A673 (cell line): ENCODE measurements at regions not wholly inside any gene's neighbourhood (a gene's known extent, or its start where the extent isn't known, plus 50 kb on each side); places are given as distances from the start of the nearest gene placed in this dataset.

Experiments used
- BruUV-seq: library from RNA; stranded (reverse); fragments of 400-500 nt; replicated peaks from 2 replicates; lab custom pipeline; 2021; lab: Mats Ljungman, UMichigan
- CTCF ChIA-PET: fragments of 300-600 bp; sonication (Branson Sonifier 250); formaldehyde crosslinking; loops from one replicate; lab custom pipeline; 2022; ENCODE audit warnings: antibody characterized with exemption; lab: Charles Lee
- POLR2A ChIA-PET: fragments of 300-600 bp; sonication (Branson Sonifier 250); formaldehyde crosslinking; loops from one replicate; lab custom pipeline; 2022; ENCODE audit warnings: antibody characterized with exemption; ENCODE audit not compliant: low non-redundant PET; lab: Charles Lee
- DNase-seq: peaks from one replicate; pipeline ENCODE4 v3.0.0-alpha.2; 2015; ENCODE audit warnings: low spot score
- H3K27ac ChIP-seq: fragments of 200-600 bp; sonication (generic); 2 replicates; pipeline ENCODE4 v1.5.1; 2016; ENCODE audit warnings: mixed run types, low read depth, mild to moderate bottlenecking, mixed read lengths, antibody characterized with exemption, low read length; ENCODE audit not compliant: poor library complexity, severe bottlenecking
- H3K27me3 ChIP-seq: fragments of 200-600 bp; sonication (generic); replicated peaks from 2 replicates; pipeline ENCODE4 v1.6.1; 2017; ENCODE audit warnings: mixed run types, low read depth, mild to moderate bottlenecking, mixed read lengths, antibody characterized with exemption, low read length; ENCODE audit not compliant: insufficient read depth, poor library complexity
- H3K36me3 ChIP-seq: fragments of 200-600 bp; sonication (generic); 2 replicates; pipeline ENCODE4 v1.6.1; 2016; ENCODE audit warnings: mixed run types, mild to moderate bottlenecking, mixed read lengths, antibody characterized with exemption, low read length; ENCODE audit not compliant: insufficient read depth, poor library complexity, severe bottlenecking
- H3K4me1 ChIP-seq: fragments of 200-600 bp; sonication (generic); 2 replicates; pipeline ENCODE4 v1.6.1; 2017; ENCODE audit warnings: mixed run types, mild to moderate bottlenecking, mixed read lengths, antibody characterized with exemption, low read length; ENCODE audit not compliant: insufficient read depth, poor library complexity, severe bottlenecking
- H3K4me3 ChIP-seq: fragments of 200-600 bp; sonication (generic); 2 replicates; pipeline ENCODE4 v1.5.1; 2016; ENCODE audit warnings: low read depth, mixed run types, mild to moderate bottlenecking, mixed read lengths, low read length; ENCODE audit not compliant: poor library complexity, severe bottlenecking
- H3K9me3 ChIP-seq: fragments of 200-600 bp; sonication (generic); 2 replicates; pipeline ENCODE4 v1.6.1; 2016; ENCODE audit warnings: mixed run types, low read depth, mild to moderate bottlenecking, mixed read lengths, antibody characterized with exemption, low read length; ENCODE audit not compliant: poor library complexity, severe bottlenecking
- EZH2 ChIP-seq: fragments of 200-600 bp; sonication (generic); IDR thresholded peaks from 2 replicates; pipeline ENCODE4 v1.6.1; 2017; ENCODE audit warnings: borderline replicate concordance, low read depth, mild to moderate bottlenecking, mixed read lengths, antibody characterized with exemption, low read length; ENCODE audit not compliant: poor library complexity, severe bottlenecking
- intact Hi-C: fragments of 100-400 bp; cut with micrococcal nuclease; formaldehyde crosslinking; loops from one replicate; pipeline ENCODE4 v1.10.0; 2022; ENCODE audit not compliant: unreplicated experiment
- TF ChIP-seq, protein P1 (sequence below): fragments of 300-800, 200-600 bp; sonication (generic); conservative IDR thresholded peaks from 2 replicates; pipeline ENCODE4 v1.5.1; 2017; ENCODE audit warnings: low read depth, mild to moderate bottlenecking, antibody characterized with exemption, low read length, moderate library complexity, mixed read lengths

DNA sequence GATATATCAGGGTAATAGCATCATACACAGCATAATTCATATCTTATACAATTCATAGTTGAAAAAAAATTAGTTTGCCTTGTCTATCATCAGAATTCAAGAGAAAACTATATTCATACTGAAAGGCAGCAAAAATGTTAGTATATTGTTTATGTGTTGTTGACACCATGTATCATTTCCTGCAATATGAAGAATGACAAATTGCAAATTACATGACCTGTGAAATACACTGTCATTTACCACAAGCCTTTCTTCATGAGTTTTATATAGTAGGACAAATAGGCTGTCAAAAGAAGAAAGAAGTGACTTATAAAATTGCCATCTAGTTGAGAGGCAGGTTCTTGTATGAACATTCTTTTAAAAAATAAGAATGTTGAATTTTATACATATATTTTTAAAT lies 1136.3 kb upstream of the CDH9 start:
- H3K9me3 ChIP-seq = no peaks in the 10 kb centered on the region
- ChIA-PET CTCF (no interaction called here), POLR2A (no interaction called here)
- H3K27ac ChIP-seq = no peak overlapping the region
- H3K4me1 ChIP-seq = no peaks in the 10 kb centered on the region
- BruUV-seq = no TSS peak
- H3K36me3 ChIP-seq = no peaks in the 10 kb centered on the region
- H3K27me3 ChIP-seq = no peaks in the 10 kb centered on the region
- H3K4me3 ChIP-seq = no peak overlapping the region
- TF ChIP-seq, protein P1, sequence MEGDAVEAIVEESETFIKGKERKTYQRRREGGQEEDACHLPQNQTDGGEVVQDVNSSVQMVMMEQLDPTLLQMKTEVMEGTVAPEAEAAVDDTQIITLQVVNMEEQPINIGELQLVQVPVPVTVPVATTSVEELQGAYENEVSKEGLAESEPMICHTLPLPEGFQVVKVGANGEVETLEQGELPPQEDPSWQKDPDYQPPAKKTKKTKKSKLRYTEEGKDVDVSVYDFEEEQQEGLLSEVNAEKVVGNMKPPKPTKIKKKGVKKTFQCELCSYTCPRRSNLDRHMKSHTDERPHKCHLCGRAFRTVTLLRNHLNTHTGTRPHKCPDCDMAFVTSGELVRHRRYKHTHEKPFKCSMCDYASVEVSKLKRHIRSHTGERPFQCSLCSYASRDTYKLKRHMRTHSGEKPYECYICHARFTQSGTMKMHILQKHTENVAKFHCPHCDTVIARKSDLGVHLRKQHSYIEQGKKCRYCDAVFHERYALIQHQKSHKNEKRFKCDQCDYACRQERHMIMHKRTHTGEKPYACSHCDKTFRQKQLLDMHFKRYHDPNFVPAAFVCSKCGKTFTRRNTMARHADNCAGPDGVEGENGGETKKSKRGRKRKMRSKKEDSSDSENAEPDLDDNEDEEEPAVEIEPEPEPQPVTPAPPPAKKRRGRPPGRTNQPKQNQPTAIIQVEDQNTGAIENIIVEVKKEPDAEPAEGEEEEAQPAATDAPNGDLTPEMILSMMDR = no peak
- TF ChIP-seq EZH2 = no peak
- no peak for DNase-seq
- intact Hi-C loops = no loop called here

DNA sequence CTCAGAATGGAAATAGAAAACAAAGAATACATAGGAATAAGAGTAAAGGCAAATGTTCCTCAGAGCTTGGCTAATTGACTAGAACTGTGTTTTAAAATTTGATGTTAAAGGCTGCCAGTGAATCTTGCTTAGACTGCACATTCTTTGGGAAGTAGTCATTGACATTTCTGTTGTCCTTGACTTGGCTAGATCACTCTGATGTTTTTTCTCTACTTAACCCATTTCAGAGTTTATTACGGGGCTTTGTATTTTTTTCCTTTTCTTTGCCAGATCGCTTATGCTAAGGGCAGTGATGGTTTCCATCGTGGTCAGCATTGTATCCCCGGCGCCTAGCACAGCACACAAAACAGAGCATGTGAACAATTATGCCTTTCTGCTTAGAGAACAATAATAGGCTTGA lies 1126.7 kb upstream of the CDH9 start:
- Histone ChIP-seq H3K9me3 (no peaks in the 10 kb centered on the region), H3K27ac (no peak overlapping the region), H3K4me1 (no peaks in the 10 kb centered on the region), H3K36me3 (no peaks in the 10 kb centered on the region), H3K27me3 (no peaks in the 10 kb centered on the region), H3K4me3 (no peak overlapping the region)
- ChIA-PET POLR2A (no interaction called here), CTCF (no interaction called here)
- BruUV-seq = no TSS peak
- intact Hi-C loops = no loop called here
- no peak for DNase-seq
- TF ChIP-seq EZH2 = no peak
- TF ChIP-seq, protein P1 = no peak

DNA sequence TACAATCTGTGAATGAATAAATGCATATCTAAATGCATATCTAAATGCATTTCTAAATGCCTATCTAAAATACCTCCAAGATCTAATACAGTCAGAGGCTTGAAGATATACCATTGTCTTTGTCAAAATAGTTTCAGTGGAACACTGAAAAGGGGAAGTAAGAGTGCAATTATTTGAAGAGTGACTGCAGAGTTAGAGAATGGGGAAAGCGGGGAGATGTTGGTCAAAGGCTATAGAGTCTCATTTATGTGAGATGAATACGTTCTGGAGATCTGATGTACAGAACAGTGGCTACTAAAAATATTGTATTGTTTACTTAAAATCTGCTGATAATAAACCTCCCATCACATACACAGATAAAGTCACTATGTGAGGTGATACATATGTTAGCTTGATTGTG lies 1126.2 kb upstream of the CDH9 start:
- TF ChIP-seq, protein P1 = no peak
- no peak for TF ChIP-seq EZH2
- Histone ChIP-seq H3K36me3 (no peaks in the 10 kb centered on the region), H3K9me3 (no peaks in the 10 kb centered on the region), H3K27me3 (no peaks in the 10 kb centered on the region), H3K4me3 (no peak overlapping the region), H3K27ac (no peak overlapping the region), H3K4me1 (no peaks in the 10 kb centered on the region)
- DNase-seq = no peak
- BruUV-seq = no TSS peak
- CTCF ChIA-PET = no interaction called here
- intact Hi-C loops = no loop called here
- POLR2A ChIA-PET = no interaction called here
